ENCODE measurements at regions not wholly inside any gene's neighbourhood (a gene's known extent, or its start where the extent isn't known, plus 50 kb on each side); places are given as distances from the start of the nearest gene placed in this dataset.

GRCh38 chr22:49638788-49639187 is 188.9 kb downstream of the BRD1 start:
- no peak for TF ChIP-seq CTCF (IDR thresholded peaks at IDR 0.05; ENCODE audit: insufficient read depth, low read length, poor library complexity, severe bottlenecking)
- Histone ChIP-seq H3K4me3 (replicated peaks; ENCODE audit: low read depth, low read length) (no peak overlapping the region), H3K36me3 (ENCODE audit: control insufficient read depth, insufficient read depth, low read length) (peaks cover 8% of the 10 kb centered on the region), H3K27me3 (replicated peaks; ENCODE audit: control insufficient read depth, insufficient read depth, low read length) (no peaks in the 10 kb centered on the region)
- no peak for DNase-seq (ENCODE audit: extremely low read depth, insufficient read length)

GRCh38 chr22:49638001-49638400 is 189.7 kb downstream of the BRD1 start:
- no peaks in the 10 kb centered on the region for H3K27me3 ChIP-seq (replicated peaks; ENCODE audit: control insufficient read depth, insufficient read depth, low read length)
- H3K36me3 ChIP-seq (ENCODE audit: control insufficient read depth, insufficient read depth, low read length) = peaks cover 8% of the 10 kb centered on the region
- no peak overlapping the region for H3K4me3 ChIP-seq (replicated peaks; ENCODE audit: low read depth, low read length)
- DNase-seq (ENCODE audit: extremely low read depth, insufficient read length) = no peak
- no peak for TF ChIP-seq CTCF (IDR thresholded peaks at IDR 0.05; ENCODE audit: insufficient read depth, low read length, poor library complexity, severe bottlenecking)

GRCh38 chr22:49637255-49637760 is 190.4 kb downstream of the BRD1 start:
- no peak for TF ChIP-seq CTCF (IDR thresholded peaks at IDR 0.05; ENCODE audit: insufficient read depth, low read length, poor library complexity, severe bottlenecking)

GRCh38 chr22:49636649-49637048 is 191.0 kb downstream of the BRD1 start:
- TF ChIP-seq CTCF (IDR thresholded peaks at IDR 0.05; ENCODE audit: insufficient read depth, low read length, poor library complexity, severe bottlenecking) = no peak
- Histone ChIP-seq H3K4me3 (replicated peaks; ENCODE audit: low read depth, low read length) (no peak overlapping the region), H3K27me3 (replicated peaks; ENCODE audit: control insufficient read depth, insufficient read depth, low read length) (no peaks in the 10 kb centered on the region), H3K36me3 (ENCODE audit: control insufficient read depth, insufficient read depth, low read length) (peaks cover 7% of the 10 kb centered on the region)
- no peak for DNase-seq (ENCODE audit: extremely low read depth, insufficient read length)

More at GRCh38 chr22:49637255-49637760, 190.4 kb downstream of the BRD1 start:
- Histone ChIP-seq H3K27me3 (replicated peaks; ENCODE audit: control insufficient read depth, insufficient read depth, low read length) (no peaks in the 10 kb centered on the region), H3K4me3 (replicated peaks; ENCODE audit: low read depth, low read length) (no peak overlapping the region), H3K36me3 (ENCODE audit: control insufficient read depth, insufficient read depth, low read length) (peaks cover 6% of the 10 kb centered on the region)
- DNase-seq (ENCODE audit: extremely low read depth, insufficient read length) = no peak

GRCh38 chr22:49636214-49636613 is 191.5 kb downstream of the BRD1 start:
- TF ChIP-seq CTCF (IDR thresholded peaks at IDR 0.05; ENCODE audit: insufficient read depth, low read length, poor library complexity, severe bottlenecking) = no peak
- peaks cover 7% of the 10 kb centered on the region for H3K36me3 ChIP-seq (ENCODE audit: control insufficient read depth, insufficient read depth, low read length)
- no peak overlapping the region for H3K4me3 ChIP-seq (replicated peaks; ENCODE audit: low read depth, low read length)
- no peaks in the 10 kb centered on the region for H3K27me3 ChIP-seq (replicated peaks; ENCODE audit: control insufficient read depth, insufficient read depth, low read length)
- no peak for DNase-seq (ENCODE audit: extremely low read depth, insufficient read length)
